ENCODE measurements at regions not wholly inside any gene's neighbourhood (a gene's known extent, or its start where the extent isn't known, plus 50 kb on each side); places are given as distances from the start of the nearest gene placed in this dataset.

- Histone ChIP-seq H3K9me3 (replicated peaks; ENCODE audit: control insufficient read depth, insufficient read depth, low read depth, low read length) (no peaks in the 10 kb centered on the region), H3K79me2 (ENCODE audit: control insufficient read depth, insufficient read depth, low read length) (no peaks in the 10 kb centered on the region), H4K20me1 (replicated peaks; ENCODE audit: control insufficient read depth, insufficient read depth, low read length) (no peaks in the 10 kb centered on the region), H3K4me1 (replicated peaks in 1 of 2; ENCODE audit: control insufficient read depth in 2 of 2, insufficient read depth in 2 of 2, low read length in 2 of 2) (no peaks in the 10 kb centered on the region), H3K4me2 (ENCODE audit: insufficient read depth, low read length) (no peak overlapping the region), H3K36me3 (ENCODE audit: control insufficient read depth, insufficient read depth, low read length) (no peaks in the 10 kb centered on the region), H3K9ac (ENCODE audit: insufficient read depth in 1 of 2, low read depth in 2 of 2, low read length in 2 of 2) (no peak overlapping the region), H3K9me1 (ENCODE audit: control insufficient read depth, insufficient read depth, low read length) (no peaks in the 10 kb centered on the region), H3K4me3 (no peak overlapping the region), H2AFZ (ENCODE audit: low read depth, low read length) (no peak overlapping the region), H3K27me3 (ENCODE audit: control insufficient read depth in 2 of 2, insufficient read depth in 2 of 2, low read length in 2 of 2) (no peaks in the 10 kb centered on the region), H3K27ac (ENCODE audit: extremely low read depth, low read depth, low read length) (no peak overlapping the region)
- DNase-seq (ENCODE audit: extremely low read depth in 1 of 4, low spot score in 3 of 4) = no peak
- in situ Hi-C loops (cut with MboI) (no loop called here), intact Hi-C loops (cut with micrococcal nuclease) (no loop called here)
- POLR2A ChIA-PET = no interaction called here
- CTCF ChIA-PET (ENCODE audit: low intra/inter-chr PET ratio) = no interaction called here
- FAIRE-seq = no peak
- TF ChIP-seq ZBTB40 (IDR thresholded peaks at IDR 0.05) = no peak
- TF ChIP-seq ZBTB40 (CRISPR knock-in tag; IDR thresholded peaks at IDR 0.05) = no peak
- no peak for TF ChIP-seq ILF3 (IDR thresholded peaks at IDR 0.05; ENCODE audit: borderline replicate concordance)
- TF ChIP-seq SMARCA5 (IDR thresholded peaks at IDR 0.05) = no peak
- no peak for TF ChIP-seq BCOR (IDR thresholded peaks at IDR 0.05)
- no peak for TF ChIP-seq HEY1 (CRISPR knock-in tag; IDR thresholded peaks at IDR 0.05; ENCODE audit: borderline replicate concordance)
- no peak for TF ChIP-seq DMBX1 (CRISPR knock-in tag; IDR thresholded peaks at IDR 0.05; ENCODE audit: borderline replicate concordance)
- TF ChIP-seq ARID3A (IDR thresholded peaks at IDR 0.05; ENCODE audit: borderline replicate concordance, low read depth, low read length) = no peak
- no peak for TF ChIP-seq GABPA (tag; conservative IDR thresholded peaks at IDR 0.05; ENCODE audit: low read depth)
- no peak for TF ChIP-seq CBX2 (IDR thresholded peaks at IDR 0.05; ENCODE audit: insufficient read depth, low read length, poor library complexity, severe bottlenecking)
- no peak for TF ChIP-seq RBM14 (IDR thresholded peaks at IDR 0.05; ENCODE audit: borderline replicate concordance, insufficient read depth, low read depth, low read length)
- no peak for TF ChIP-seq TBP (optimal IDR thresholded peaks at IDR 0.05; ENCODE audit: low read depth, low read length)
- WGBS (ENCODE audit: insufficient coverage, low coverage, missing lambda C conversion rate) = 0% methylated on average over 3 of the region's 3 CpGs
- no peak for ATAC-seq
- BruUV-seq (replicated peaks) = no TSS peak
Observed at GRCh38 chr1:96515430-96515829, 206.2 kb upstream of the PTBP2 start.
